ENCODE measurements at regions not wholly inside any gene's neighbourhood (a gene's known extent, or its start where the extent isn't known, plus 50 kb on each side); places are given as distances from the start of the nearest gene placed in this dataset.

DNA sequence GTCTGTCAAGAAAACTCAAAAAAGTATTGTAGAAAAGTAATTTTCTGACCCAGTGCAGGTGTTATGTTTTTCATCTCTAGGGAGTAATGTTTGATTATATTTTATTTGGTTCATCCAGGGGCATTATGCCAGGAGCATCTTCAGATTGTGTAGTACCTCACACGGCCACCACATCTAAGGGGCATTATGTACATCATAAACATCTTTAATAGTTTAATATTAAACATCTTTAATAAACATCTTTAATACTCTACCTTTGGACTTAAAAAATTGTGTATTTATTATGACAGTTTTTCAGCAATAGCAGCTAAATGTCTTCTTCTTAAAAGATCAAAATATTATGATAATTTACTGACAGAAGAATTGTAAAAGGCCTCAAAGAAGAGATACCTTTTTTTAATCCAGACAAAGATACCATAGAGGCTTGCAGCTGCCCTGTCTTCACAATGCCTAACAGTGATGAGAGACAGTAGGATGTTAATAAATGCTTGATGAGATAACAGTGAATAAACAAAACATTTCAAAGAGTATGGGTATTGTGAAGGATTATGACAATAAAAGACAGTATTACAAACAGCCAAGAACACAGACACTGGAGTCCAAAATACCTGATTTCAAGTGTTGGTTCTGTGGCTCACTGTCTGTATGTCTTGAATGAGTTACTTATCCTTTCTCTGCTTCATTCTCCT, 240.9 kb upstream of the ADGRL2 start:
- H3K36me3 ChIP-seq (ENCODE audit: control insufficient read depth in 2 of 4, insufficient read depth in 4 of 4, low read length in 3 of 4) = no peaks in the 10 kb centered on the region
- ChIA-PET POLR2A (ENCODE audit: partially characterized antibody) (no interaction called here), CTCF (ENCODE audit: partially characterized antibody) (interaction anchor here (0.9 to 3.1 kb wide), 7 partner anchors 9 to 182 kb away, joined by 3 to 12 read pairs (median 4); no protein-coding TSS in a partner anchor)
- no peak overlapping the region for H3K4me2 ChIP-seq (ENCODE audit: insufficient read depth in 1 of 2, low read depth in 2 of 2, low read length in 2 of 2)
- peaks cover 0 to 4% (median 2%) of the 10 kb centered on the region in 4 experiments; a peak in 2 of 7 replicates for H3K4me1 ChIP-seq (replicated peaks in 1 of 4; ENCODE audit: control insufficient read depth in 3 of 4, insufficient read depth in 4 of 4, low read length in 3 of 4)
- no peak overlapping the region for H2BK120ac ChIP-seq (replicated peaks; ENCODE audit: low read depth, low read length)
- no peak overlapping the region for H3K4me3 ChIP-seq (ENCODE audit: extremely low read depth in 1 of 4, insufficient read depth in 2 of 4, low read depth in 3 of 4, low read length in 4 of 4)
- H3K56ac ChIP-seq (replicated peaks; ENCODE audit: insufficient read length, low read depth, low read length) = no peak overlapping the region
- DNase-seq (ENCODE audit: low read depth in 1 of 2, low spot score in 2 of 2) = no peak
- H3K79me2 ChIP-seq (ENCODE audit: control insufficient read depth in 1 of 2, insufficient read depth in 2 of 2, low read length in 2 of 2) = no peaks in the 10 kb centered on the region
- no peak overlapping the region for H3K14ac ChIP-seq (ENCODE audit: insufficient read length)
- H3K9me3 ChIP-seq (ENCODE audit: insufficient read depth in 2 of 2, low read depth in 1 of 2, low read length in 1 of 2) = no peaks in the 10 kb centered on the region
- TF ChIP-seq, protein P1, sequence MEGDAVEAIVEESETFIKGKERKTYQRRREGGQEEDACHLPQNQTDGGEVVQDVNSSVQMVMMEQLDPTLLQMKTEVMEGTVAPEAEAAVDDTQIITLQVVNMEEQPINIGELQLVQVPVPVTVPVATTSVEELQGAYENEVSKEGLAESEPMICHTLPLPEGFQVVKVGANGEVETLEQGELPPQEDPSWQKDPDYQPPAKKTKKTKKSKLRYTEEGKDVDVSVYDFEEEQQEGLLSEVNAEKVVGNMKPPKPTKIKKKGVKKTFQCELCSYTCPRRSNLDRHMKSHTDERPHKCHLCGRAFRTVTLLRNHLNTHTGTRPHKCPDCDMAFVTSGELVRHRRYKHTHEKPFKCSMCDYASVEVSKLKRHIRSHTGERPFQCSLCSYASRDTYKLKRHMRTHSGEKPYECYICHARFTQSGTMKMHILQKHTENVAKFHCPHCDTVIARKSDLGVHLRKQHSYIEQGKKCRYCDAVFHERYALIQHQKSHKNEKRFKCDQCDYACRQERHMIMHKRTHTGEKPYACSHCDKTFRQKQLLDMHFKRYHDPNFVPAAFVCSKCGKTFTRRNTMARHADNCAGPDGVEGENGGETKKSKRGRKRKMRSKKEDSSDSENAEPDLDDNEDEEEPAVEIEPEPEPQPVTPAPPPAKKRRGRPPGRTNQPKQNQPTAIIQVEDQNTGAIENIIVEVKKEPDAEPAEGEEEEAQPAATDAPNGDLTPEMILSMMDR (IDR thresholded peaks at IDR 0.05; ENCODE audit: control extremely low read depth in 1 of 3, insufficient read depth in 1 of 3, low read depth in 1 of 3, low read length in 3 of 3) = no peak
- TF ChIP-seq PHF8 (conservative IDR thresholded peaks at IDR 0.05; ENCODE audit: low read depth, low read length) (no peak), ZNF274 (IDR thresholded peaks at IDR 0.05; ENCODE audit: borderline replicate concordance, extremely low read depth, low read length) (no peak), RAD21 (IDR thresholded peaks at IDR 0.05 in 1 of 2, conservative IDR thresholded peaks at IDR 0.05 in 1 of 2; ENCODE audit: low read depth in 2 of 2, low read length in 2 of 2) (0 out of 4 replicates have a peak, but pooled peaks of 1 of the 2 experiments have one; percentile 2), KDM4A (IDR thresholded peaks at IDR 0.05; ENCODE audit: low read depth, low read length, severe bottlenecking) (no peak)
- no peak for FAIRE-seq
- H3K4ac ChIP-seq (replicated peaks; ENCODE audit: insufficient read length, low read depth, low read length) = no peak overlapping the region
- H3K79me1 ChIP-seq (ENCODE audit: low read depth, low read length) = no peaks in the 10 kb centered on the region
- H4K20me1 ChIP-seq (replicated peaks in 1 of 2; ENCODE audit: control insufficient read depth in 1 of 2, insufficient read depth in 2 of 2, low read length in 2 of 2) = no peaks in the 10 kb centered on the region
- no peaks in the 10 kb centered on the region for H3K27me3 ChIP-seq (replicated peaks in 1 of 4; ENCODE audit: control insufficient read depth in 3 of 4, extremely low read depth in 1 of 4, insufficient read depth in 3 of 4, low read length in 3 of 4)
- H3K23me2 ChIP-seq (ENCODE audit: low read depth, low read length) = no peaks in the 10 kb centered on the region; the same call in 1 of the 2 replicates
- H3K18ac ChIP-seq (ENCODE audit: extremely low read depth, low read length) = no peak overlapping the region
- H4K91ac ChIP-seq (replicated peaks; ENCODE audit: insufficient read length, low read length) = no peak overlapping the region
- no peak overlapping the region for H4K5ac ChIP-seq (ENCODE audit: insufficient read length, low read depth, low read length)
- 78% methylated on average over 1 of the region's 1 CpG; no CpG with 5 or more reads in 1 of the 2 experiments for WGBS, 2 experiments (ENCODE audit: extremely low coverage in 1 of 2, insufficient coverage in 1 of 2, insufficient read length in 1 of 2, insufficient replicate concordance in 2 of 2, low coverage in 1 of 2, low lambda C conversion rate in 2 of 2, missing lambda C conversion rate in 1 of 2)
- no peak overlapping the region for H3K27ac ChIP-seq (ENCODE audit: low read depth, low read length)
- no peak overlapping the region for H2AK5ac ChIP-seq (ENCODE audit: low read depth, low read length)
- no peak overlapping the region for H2BK15ac ChIP-seq (ENCODE audit: low read length)
- no peak overlapping the region for H3K9ac ChIP-seq (replicated peaks in 1 of 4; ENCODE audit: extremely low read depth in 1 of 4, low read depth in 3 of 4, low read length in 3 of 4)
- no peak overlapping the region for H2AFZ ChIP-seq (ENCODE audit: low read length)
- no peak overlapping the region for H3K23ac ChIP-seq (ENCODE audit: insufficient read length)
- no peak overlapping the region for H2BK5ac ChIP-seq (ENCODE audit: low read depth, low read length)
- H4K8ac ChIP-seq (ENCODE audit: extremely low read depth, insufficient read depth, low read length) = no peak overlapping the region
- no peak overlapping the region for H2BK20ac ChIP-seq (ENCODE audit: low read length)
- H2BK12ac ChIP-seq (ENCODE audit: low read depth, low read length) = no peak overlapping the region

All from H1 (cell line).